Kasumi-1 (cell line): ENCODE measurements at regions not wholly inside any gene's neighbourhood (a gene's known extent, or its start where the extent isn't known, plus 50 kb on each side); places are given as distances from the start of the nearest gene placed in this dataset.

Experiments used
- DNase-seq, 2 experiments: peaks; one replicate each; lab custom pipeline; 2025; lab: John Stamatoyannopoulos, UW

DNA sequence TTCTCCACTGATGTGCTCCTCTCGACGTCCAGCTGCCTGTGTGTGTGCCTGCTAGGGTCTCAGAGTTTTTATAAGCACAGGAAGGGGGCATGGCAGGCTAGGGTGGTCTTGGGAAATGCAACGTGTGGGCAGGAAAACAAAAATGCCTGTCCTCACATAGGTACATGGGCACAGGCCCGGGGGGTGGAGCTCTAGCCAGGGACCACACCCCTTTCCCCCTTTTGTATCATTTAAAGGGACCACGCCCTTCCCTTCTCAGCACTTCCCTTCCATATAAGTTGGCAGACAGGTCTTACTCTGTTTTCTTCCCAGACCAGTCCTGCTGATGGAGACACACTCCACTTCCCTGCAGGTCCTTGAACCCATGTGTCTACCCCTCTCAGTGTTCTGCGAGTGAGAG is 645.0 kb downstream of the CBLN2 start:
- DNase-seq: no peak

DNA sequence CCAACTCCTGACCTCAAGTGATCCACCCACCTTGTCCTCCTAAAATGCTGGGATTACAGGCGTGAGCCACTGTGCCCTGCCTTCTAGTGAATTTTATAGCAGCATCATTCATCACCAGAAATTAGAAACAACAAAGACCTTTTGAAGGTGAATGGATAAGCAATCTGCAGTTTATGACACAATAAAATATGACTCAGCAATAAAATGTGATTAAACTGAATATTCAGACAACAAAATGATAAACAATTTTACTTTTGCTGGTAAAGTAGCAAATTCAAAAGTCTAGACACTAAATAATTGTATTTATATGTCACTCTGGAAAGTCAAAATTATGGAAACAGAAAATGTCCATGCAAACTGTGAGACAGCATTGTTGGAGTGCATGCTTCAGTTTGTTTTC is 656.6 kb downstream of the CBLN2 start:
- no peak for DNase-seq

DNA sequence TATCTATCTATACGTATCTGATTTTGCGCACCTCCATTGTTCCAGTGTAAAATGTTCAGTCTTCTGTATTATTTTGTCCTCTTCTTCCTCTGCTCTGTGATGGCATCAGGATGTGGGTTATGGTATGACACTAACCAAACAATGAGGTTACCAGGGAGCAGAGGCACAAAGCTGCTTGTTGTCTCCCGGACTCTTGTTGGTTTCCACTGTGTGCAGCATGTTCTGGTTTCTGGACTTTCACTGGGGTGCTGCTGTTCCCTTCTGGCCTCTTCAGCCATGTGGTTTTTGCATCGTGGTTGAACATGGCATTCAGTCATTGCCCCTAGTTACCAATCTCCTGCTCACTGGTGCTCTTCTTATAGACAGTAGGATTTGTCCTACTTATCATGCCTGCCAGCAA is 665.9 kb downstream of the CBLN2 start:
- DNase-seq: no peak

DNA sequence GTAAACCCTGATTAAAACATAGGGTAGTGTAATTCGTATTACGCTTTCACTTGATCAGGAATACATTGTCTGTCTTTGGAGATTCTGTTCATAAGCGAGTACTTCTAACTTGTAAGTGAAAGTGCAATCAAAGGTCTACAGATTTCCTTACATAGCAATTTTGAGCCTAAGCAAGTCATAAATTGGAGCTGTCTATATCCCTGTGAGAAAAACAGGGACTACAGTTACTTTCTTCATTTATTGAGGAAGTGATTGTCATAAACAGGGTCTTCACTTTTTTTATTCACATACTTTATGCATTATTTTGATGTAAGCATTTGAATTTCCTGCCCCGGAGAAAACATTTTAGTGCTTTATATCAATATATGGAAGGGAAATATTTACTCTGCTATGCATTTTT is 670.4 kb downstream of the CBLN2 start:
- DNase-seq: no peak

DNA sequence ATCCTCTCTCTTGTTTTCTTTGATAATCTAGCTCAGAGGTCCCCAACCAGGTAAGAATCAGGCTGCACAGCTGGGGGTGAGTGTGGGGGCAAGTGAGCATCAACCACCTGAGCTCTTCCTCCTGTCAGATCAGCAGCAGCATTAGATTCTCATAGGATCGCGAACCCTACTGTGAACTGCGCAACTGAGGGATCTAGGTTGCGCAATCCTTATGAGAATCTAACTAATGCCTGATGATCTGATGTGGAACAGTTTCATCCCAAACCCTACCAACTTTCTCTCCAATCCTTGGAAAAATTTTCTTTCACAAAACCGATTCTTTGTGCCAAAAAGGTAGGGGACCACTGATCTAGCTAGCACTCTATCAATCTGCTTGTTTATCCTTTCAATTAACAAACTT is 678.3 kb downstream of the CBLN2 start:
- no peak for DNase-seq

DNA sequence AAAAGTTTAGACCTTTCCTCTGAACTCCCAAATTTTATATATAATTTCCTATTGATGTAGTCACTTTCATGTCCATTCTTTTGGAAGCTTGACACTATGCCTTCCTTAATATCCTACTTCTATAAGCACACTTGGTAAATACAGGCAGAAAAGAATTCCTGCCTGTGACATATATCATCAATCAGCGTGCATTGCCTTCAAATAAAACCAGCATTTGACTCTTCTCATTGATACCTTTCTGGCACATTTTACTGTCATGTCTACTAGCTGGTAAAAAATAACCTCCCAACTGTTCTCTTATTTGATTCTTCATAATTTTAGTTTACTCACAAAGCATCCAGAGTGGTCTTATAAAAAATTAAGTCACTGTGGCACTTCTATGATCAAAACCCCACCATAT is 693.5 kb downstream of the CBLN2 start:
- DNase-seq: no peak

DNA sequence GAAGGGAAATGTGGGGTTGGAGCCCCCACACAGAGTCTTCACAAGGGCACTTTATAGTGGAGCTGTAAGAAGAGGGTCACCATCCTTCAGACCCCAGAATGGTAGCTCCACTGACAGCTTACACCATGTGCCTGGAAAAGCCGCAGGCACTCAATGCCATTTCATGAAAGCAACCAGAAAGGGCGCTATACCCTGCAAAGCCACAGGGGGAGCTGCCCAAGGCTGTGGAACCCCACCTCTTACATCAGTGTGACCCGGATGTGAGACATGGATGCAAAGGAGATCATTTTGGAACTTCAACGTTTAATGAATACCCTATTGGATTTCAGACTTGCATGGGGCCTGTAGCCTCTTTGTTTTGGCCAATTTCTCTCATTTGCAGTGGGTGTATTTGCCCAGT is 694.7 kb downstream of the CBLN2 start:
- DNase-seq: no peak

DNA sequence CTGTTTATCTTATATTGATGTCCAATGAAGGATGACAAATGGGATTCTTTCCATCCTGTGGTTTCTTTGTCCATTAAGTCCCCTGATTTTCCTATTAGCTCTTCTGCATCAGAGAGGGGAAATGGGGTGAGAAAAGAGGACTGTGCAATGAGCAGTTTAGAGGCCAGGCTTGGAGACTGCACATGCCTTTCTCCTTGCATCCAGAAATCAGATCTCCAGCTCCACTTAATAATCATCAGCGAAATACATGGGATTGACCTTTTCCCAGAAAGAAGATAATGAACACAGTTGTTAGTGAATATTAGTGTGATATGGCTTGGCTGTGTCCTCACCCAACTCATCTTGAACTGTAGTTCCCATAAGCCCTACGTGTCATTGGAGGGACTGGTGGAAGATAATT is 697.4 kb downstream of the CBLN2 start:
- DNase-seq: no peak

DNA sequence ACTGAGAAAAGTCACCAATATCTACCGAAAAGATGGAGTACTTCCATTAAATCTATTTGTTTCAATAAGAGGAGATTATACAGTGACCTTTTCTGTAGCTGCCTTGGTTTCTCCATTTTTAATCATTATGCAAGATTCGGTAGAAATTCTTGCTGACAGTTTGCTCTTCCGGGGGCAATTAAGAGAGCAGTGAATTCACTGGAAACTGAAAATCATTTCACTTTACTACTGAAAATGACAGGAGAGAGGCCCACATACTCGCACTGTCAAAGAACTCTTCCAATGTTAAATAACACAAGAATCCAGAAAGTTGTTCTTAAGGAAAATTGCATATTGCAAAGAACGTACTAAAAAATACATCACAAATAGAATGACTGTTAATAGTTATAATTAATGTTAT is 699.3 kb downstream of the CBLN2 start:
- DNase-seq: no peak

DNA sequence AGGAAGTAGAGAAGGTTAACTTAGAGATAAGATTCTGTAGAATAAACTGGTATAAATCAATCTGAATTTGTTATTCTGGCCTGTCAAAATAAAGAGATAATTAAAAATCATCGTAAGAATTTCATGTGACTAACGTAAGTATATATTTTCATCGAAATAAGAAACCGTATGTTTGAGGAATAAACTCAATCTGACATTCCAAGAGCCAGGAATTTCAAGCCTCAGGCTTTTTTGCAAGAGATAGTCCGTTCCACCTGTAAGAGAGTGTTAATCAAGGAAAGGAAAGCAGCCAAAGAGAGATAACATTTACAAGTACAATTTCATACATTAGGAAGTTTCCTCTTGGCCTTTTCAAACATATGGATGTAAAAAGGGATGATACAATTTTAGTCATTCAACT is 701.5 kb downstream of the CBLN2 start:
- no peak for DNase-seq

DNA sequence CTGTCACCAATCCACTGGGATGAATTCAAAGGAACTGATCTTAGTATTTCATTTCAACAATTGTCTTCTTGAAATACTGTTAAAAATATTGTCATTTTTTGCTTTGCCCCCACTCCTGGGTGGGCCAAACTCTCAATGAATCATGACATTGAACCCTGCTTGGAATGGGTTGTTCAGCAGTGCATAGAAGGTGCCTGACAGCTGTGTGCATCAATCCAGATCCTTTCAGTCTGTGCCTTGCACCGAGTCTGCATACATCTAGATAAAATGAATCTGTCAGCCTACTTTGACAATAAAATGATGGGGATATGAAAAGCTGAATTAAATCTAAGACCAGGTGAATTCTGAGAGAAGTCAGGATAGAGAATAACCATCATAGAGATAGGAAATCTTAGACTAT is 706.6 kb downstream of the CBLN2 start:
- DNase-seq: no peak

DNA sequence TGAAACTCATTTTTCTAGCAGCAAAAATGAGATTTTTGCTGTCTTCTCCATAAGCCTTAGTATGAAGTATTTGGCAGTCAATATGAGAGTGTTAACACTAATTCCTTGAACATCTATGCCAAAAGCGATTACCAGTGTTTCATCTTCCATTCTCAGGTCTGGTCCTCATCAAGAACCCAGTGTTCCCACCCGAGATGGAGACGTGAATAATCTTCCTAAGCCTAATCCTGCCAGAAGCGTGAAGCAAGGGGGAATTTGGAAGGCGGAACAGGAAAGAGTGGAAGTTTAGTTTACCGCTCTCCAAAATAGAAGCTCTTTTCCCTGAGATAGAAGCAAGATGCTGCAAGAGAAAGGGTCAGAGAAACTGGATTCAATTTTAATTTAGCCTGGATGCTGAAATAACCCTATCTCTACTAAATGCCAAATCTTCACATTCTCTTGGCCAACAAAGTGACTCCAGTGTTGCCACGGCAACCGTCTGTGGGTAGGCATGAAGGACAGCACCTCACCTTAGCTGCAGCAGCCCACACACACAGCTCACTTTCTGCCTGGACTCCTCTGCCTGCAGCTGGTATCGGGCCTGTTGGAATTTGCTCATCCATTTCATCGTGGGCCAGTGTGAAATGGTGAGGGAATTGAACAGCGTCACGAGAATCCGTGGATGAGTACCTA is 711.1 kb downstream of the CBLN2 start:
- DNase-seq: no peak

DNA sequence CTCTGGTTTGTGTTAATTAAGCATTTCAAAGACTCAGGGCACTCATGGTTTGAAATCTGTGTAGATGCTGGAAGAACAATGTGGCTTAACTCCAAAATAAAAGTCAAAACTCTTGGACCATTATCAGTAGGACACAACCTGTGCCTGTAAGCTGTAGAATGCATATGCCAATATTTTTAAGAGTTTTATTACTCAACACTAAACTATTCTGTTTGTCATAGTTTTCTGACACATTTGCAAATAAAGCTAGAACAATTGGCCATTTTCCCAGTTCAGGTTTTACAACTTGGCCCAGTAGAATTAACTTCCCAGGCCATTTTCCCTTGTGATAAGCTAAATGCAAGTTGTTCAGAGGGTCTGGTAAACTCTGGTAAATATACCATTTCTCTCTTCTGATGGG is 713.1 kb downstream of the CBLN2 start:
- no peak for DNase-seq

DNA sequence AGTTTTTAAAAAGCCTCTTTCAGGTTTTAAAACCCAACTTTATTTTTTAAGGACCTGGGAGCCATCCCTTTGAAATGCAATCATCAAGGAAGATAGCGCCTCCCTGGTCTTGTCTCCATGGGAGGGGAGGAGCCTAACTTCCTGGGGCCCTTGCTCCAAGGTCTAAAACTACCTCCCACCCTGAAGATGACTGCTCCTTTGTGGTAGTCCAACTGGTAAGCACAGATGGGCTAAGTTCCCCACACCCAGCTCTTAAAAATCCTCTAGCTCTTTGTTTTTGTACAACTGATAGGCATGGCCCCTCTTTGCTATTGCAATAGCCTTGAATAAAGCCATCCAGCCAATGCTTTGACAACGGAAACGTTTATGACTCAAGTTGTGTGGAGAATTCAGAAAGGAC is 716.8 kb downstream of the CBLN2 start:
- DNase-seq: no peak

DNA sequence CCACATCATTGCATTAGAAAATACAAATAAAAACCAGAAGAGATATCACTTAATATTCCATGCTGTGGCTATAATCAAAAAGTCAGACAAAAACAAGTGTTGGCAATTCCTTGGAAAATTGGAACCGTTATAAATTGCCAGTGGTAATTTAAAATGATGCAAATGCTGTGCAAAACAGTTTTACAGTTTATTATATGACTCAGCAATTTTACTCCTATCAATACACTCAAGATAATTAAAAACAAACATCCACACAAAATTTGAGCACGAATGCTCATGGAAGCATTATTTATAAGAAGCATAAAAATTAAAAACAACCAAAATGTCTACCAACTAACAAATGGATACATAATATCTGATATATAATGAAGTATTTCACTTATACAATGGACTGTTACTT is 728.8 kb downstream of the CBLN2 start:
- DNase-seq: no peak

DNA sequence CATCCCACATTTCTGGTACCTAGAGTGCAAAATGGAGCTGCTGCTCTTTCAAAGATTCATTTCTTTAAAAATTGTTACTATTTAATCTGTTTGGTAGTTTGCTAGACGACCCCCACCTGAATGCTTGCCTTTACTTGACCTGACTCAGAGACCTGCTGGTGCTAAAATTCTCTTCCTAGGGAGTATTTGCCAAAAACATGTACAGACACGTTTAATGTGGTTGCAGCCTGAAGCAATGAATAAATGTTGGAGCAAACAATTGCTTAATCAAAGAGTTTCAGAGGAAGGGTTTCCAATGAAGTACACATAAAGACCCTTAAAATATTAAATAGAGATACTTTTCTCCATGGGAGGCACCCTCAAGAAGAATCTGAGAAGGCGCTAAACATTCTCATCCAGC is 734.4 kb downstream of the CBLN2 start:
- DNase-seq: no peak

DNA sequence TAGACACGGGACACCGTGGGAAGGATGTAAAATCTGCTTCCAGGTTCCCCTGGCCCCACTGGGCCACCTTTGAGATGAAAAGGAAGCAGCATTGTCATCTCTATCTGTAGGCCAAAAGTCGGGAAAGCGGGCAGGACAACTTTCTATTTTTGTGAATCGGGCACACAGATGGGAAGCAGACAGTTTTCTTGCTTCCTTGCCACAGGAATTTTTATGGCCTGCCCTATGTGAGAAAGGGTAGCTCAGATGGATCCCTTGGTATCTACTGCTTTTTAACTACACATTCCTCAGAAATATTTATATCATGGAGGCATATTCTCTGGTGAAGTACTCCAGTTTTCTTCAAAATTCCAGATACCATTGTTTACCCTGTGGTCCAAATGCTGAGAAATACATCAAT is 735.5 kb downstream of the CBLN2 start:
- DNase-seq: no peak

DNA sequence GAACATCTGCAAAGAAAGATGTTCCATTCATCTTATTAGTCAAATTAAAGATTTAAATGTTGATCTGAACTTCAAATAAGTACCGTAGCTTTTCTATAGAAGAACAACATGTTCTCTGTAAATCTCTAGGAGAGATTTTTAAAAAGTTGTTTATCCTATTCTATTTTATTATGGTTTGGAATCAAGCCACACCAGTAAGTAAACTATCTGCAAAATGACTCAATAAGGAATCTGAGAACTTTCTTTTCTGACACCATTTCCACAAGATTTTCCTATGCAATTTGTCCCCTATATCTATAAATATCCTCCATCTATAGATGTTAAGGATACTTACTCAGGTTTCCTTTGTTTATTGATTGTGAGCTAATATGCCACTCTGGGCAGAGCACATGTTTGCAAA is 736.6 kb downstream of the CBLN2 start:
- no peak for DNase-seq

DNA sequence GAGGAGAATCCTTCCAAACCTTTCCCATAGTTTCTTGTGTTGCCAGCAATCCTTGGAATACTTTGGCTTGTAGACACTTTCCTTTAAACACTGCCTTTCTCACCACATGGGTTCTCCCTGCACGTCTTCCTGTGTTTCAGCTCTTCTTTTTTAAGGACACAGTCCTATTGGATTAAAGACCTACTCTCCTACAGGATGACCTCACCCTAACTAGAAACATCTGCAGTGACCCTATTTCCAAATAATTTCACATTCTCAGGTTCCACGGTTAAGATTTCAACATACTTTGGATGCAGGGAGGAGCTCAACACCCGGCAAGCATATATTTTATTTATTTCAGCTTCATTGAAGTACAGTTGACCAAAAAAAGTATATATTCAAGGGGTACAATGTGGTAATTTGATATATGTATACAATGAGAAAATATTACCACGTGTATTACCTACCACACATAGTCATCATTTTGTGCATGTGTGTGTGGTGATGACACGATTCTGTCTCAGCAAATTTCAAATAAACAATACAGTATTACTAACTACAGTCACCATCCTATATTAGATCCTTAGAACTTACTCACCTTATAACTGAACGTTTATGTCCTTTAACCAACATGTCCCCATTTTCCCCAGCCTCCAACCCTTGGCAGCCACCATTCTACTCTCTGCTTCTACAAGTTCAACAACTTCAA is 745.0 kb downstream of the CBLN2 start:
- no peak for DNase-seq

DNA sequence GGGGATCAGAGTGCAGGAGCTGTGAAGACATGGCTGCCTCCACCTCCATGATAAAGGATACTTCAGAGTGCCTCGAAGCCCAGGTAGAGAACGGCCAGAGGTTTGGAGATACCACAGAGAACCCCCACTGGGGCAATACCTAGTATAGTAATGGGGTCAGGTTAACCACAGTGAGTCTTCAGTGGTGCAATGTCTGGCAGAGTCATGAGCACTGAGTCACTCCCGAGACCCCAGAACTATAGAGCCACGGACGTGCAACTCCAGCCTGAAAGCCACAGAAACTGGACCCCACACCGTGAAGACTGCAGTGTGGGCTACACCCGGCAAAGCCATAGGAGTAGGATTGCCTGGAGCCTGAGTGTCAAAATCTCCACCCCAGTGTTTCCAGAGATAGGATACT is 746.6 kb downstream of the CBLN2 start:
- DNase-seq: no peak

DNA sequence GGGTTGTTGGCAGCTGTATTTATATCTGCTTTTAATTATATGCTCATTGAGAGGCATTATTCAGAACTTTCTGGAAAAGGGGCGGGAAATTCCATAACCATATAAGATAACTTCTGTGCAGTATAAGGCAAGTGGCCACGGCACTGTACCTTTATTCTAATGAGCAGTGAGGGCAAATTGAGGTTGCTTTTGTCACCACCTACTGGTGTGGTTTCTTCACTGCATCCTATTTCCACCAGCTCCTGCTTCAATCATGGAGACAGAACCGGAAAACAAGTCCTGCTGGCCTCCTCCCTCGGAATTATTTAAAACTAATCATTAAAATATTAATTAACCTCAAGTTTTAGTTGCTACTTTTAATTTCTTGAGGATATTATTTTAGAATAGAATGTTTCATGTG is 759.4 kb downstream of the CBLN2 start:
- DNase-seq: peak; percentile 3 to 14

DNA sequence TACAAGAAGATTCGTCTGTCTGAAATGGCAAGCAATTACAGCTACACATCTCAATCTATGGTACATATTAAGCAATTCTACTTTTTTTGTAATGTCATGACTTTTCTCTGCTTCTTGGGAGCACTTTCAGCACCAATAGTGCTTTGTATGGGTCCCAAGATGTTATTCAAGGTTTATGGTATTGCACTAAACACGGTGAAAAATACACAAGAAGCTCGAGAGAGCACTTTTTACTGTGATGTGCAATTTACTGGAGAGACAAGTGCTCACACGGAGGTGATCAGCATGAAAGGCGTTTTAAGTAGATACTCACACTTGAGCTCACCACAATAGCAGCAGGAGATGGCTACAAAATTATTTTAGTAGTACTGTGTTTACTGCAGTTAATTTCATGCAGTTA is 783.6 kb downstream of the CBLN2 start:
- DNase-seq: no peak

DNA sequence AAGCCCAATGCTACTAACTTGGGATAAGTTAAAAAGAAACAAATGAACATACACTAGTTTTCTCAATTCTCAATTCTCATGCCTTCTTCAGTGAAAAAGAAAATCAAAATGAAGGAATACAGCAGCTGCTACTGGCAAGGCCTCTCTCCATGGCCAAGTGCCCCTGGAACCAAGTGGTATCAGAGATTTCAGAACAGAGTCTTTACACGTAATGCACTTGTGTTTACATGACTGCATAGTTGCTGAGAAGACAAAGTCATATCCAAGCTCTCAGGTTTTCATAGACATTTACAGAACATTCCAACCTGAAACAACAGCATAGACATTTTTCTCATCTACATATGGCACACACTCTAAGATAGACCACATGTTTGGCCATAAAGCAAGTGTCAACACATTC is 789.9 kb downstream of the CBLN2 start:
- DNase-seq: no peak

DNA sequence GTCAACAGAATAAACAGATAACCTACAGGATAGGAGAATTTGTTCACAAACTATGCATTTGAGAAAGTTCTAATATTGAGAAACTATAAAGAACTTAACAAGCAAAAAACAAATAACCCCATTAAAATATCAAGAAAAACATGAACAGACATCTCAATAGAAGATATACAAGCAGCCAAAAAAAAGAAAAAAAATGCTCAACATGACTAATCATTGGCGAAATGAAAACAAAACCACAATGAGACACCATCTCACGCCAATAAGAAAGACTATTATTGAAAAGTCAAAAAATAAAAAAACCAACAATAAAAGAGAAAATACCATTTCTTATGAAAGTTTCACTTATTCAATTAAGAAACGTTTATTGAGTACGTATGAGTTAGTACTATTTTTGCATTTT is 800.5 kb downstream of the CBLN2 start:
- no peak for DNase-seq
